Panc1 (cell line): ENCODE measurements at regions not wholly inside any gene's neighbourhood (a gene's known extent, or its start where the extent isn't known, plus 50 kb on each side); places are given as distances from the start of the nearest gene placed in this dataset.

Source experiments
- ATAC-seq: fragments of 200-7000 bp; cut with Tn5 transposase; 2 replicates; pipeline ENCODE4 v1.9.1; 2020; ENCODE audit warnings: mild to moderate bottlenecking, moderate library complexity
- BruUV-seq: library from RNA; stranded (reverse); fragments of 400-500 nt; replicated peaks from 2 replicates; lab custom pipeline; 2021; lab: Mats Ljungman, UMichigan
- CTCF ChIA-PET: fragments of 300-600 bp; sonication (Branson Sonifier 250); formaldehyde crosslinking; loops from one replicate; lab custom pipeline; 2022; ENCODE audit warnings: antibody characterized with exemption; lab: Charles Lee
- POLR2A ChIA-PET: fragments of 300-600 bp; sonication (Branson Sonifier 250); formaldehyde crosslinking; loops from one replicate; lab custom pipeline; 2022; ENCODE audit warnings: antibody characterized with exemption; lab: Charles Lee
- DNase-seq: peaks from one replicate; pipeline ENCODE4 v3.0.0-alpha.2; 2010; ENCODE audit warnings: low read depth, low spot score
- H3K27ac ChIP-seq: 2 replicates; pipeline ENCODE4 v1.5.1; 2011; ENCODE audit warnings: mild to moderate bottlenecking, low read length, inconsistent platforms
- H3K27me3 ChIP-seq: fragments of 200-500 bp; sonication (Bioruptor generic); 2 replicates; pipeline ENCODE4 v1.6.0; 2014; ENCODE audit warnings: low read length, inconsistent platforms; ENCODE audit not compliant: control insufficient read depth, insufficient read depth
- H3K36me3 ChIP-seq: fragments of 200-500 bp; sonication (Bioruptor generic); 2 replicates; pipeline ENCODE4 v1.5.1; 2014; ENCODE audit warnings: inconsistent platforms, mild to moderate bottlenecking, low read length, moderate library complexity; ENCODE audit not compliant: control insufficient read depth, insufficient read depth
- H3K4me1 ChIP-seq: 2 replicates; pipeline ENCODE4 v1.5.1; 2011; ENCODE audit warnings: inconsistent platforms, mild to moderate bottlenecking, low read length, moderate library complexity; ENCODE audit not compliant: control insufficient read depth, insufficient read depth
- H3K4me3 ChIP-seq, 2 experiments: 2 replicates each; pipeline ENCODE4 v1.5.1; 2011 to 2012; ENCODE audit warnings: low read depth in 2 of 2, low read length in 2 of 2, mild to moderate bottlenecking in 2 of 2, inconsistent platforms in 1 of 2, moderate library complexity in 1 of 2
- H3K9me3 ChIP-seq: fragments of 200-500 bp; sonication (Bioruptor generic); 2 replicates; pipeline ENCODE4 v1.5.1; 2014; ENCODE audit warnings: low read depth, mild to moderate bottlenecking, inconsistent platforms, low read length, moderate library complexity; ENCODE audit not compliant: control insufficient read depth, insufficient read depth
- POLR2AphosphoS5 ChIP-seq: IDR thresholded peaks from 2 replicates; pipeline ENCODE4 v1.6.1; 2012; ENCODE audit warnings: mild to moderate bottlenecking, low read depth, low read length, moderate library complexity
- SIN3A ChIP-seq: IDR thresholded peaks from 2 replicates; pipeline ENCODE4 v1.6.1; 2012; ENCODE audit warnings: low read depth, mild to moderate bottlenecking, low read length, moderate library complexity, borderline replicate concordance; ENCODE audit not compliant: insufficient read depth
- TCF7L2 ChIP-seq: IDR thresholded peaks from 2 replicates; pipeline ENCODE4 v1.6.1; 2011; ENCODE audit warnings: mild to moderate bottlenecking, low read depth, low read length, inconsistent platforms
- in situ Hi-C: cut with HindIII; loops from 2 replicates; pipeline ENCODE4 v1.10.0; 2016; ENCODE audit warnings: low sequenced_read_pairs, low pct_unique_long_range_greater_than_20kb
- intact Hi-C: fragments of 100-400 bp; cut with micrococcal nuclease; formaldehyde crosslinking; loops from one replicate; pipeline ENCODE4 v1.10.0; 2022; ENCODE audit not compliant: unreplicated experiment
- TF ChIP-seq, protein P1 (sequence below): fragments of 450-650 bp; IDR thresholded peaks from 2 replicates; pipeline ENCODE4 v1.5.1; 2017; ENCODE audit warnings: mild to moderate bottlenecking
- TF ChIP-seq, protein P2 (sequence below), 2 experiments: IDR thresholded peaks; 2 replicates each; pipeline ENCODE4 v1.6.1; 2011 to 2012; ENCODE audit warnings: low read depth in 2 of 2, control low read depth in 1 of 2, low read length in 1 of 2, mild to moderate bottlenecking in 1 of 2, moderate library complexity in 1 of 2; ENCODE audit not compliant: insufficient read depth in 1 of 2

- Histone ChIP-seq H3K4me1 (no peaks in the 10 kb centered on the region), H3K27me3 (no peaks in the 10 kb centered on the region), H3K27ac (no peak overlapping the region), H3K36me3 (no peaks in the 10 kb centered on the region), H3K9me3 (no peaks in the 10 kb centered on the region), H3K4me3 (no peak overlapping the region)
- CTCF ChIA-PET = no interaction called here
- BruUV-seq = no TSS peak
- TF ChIP-seq, protein P1, sequence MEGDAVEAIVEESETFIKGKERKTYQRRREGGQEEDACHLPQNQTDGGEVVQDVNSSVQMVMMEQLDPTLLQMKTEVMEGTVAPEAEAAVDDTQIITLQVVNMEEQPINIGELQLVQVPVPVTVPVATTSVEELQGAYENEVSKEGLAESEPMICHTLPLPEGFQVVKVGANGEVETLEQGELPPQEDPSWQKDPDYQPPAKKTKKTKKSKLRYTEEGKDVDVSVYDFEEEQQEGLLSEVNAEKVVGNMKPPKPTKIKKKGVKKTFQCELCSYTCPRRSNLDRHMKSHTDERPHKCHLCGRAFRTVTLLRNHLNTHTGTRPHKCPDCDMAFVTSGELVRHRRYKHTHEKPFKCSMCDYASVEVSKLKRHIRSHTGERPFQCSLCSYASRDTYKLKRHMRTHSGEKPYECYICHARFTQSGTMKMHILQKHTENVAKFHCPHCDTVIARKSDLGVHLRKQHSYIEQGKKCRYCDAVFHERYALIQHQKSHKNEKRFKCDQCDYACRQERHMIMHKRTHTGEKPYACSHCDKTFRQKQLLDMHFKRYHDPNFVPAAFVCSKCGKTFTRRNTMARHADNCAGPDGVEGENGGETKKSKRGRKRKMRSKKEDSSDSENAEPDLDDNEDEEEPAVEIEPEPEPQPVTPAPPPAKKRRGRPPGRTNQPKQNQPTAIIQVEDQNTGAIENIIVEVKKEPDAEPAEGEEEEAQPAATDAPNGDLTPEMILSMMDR = no peak
- TF ChIP-seq, protein P2, sequence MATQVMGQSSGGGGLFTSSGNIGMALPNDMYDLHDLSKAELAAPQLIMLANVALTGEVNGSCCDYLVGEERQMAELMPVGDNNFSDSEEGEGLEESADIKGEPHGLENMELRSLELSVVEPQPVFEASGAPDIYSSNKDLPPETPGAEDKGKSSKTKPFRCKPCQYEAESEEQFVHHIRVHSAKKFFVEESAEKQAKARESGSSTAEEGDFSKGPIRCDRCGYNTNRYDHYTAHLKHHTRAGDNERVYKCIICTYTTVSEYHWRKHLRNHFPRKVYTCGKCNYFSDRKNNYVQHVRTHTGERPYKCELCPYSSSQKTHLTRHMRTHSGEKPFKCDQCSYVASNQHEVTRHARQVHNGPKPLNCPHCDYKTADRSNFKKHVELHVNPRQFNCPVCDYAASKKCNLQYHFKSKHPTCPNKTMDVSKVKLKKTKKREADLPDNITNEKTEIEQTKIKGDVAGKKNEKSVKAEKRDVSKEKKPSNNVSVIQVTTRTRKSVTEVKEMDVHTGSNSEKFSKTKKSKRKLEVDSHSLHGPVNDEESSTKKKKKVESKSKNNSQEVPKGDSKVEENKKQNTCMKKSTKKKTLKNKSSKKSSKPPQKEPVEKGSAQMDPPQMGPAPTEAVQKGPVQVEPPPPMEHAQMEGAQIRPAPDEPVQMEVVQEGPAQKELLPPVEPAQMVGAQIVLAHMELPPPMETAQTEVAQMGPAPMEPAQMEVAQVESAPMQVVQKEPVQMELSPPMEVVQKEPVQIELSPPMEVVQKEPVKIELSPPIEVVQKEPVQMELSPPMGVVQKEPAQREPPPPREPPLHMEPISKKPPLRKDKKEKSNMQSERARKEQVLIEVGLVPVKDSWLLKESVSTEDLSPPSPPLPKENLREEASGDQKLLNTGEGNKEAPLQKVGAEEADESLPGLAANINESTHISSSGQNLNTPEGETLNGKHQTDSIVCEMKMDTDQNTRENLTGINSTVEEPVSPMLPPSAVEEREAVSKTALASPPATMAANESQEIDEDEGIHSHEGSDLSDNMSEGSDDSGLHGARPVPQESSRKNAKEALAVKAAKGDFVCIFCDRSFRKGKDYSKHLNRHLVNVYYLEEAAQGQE (IDR thresholded peaks at IDR 0.05; ENCODE audit: insufficient read depth in 1 of 2, low read depth in 2 of 2, low read length in 1 of 2) = no peak
- TF ChIP-seq POLR2AphosphoS5 (no peak), SIN3A (no peak)
- DNase-seq (no peak), ATAC-seq (no peak)
- intact Hi-C loops = no loop called here
- POLR2A ChIA-PET = no interaction called here
- in situ Hi-C loops = no loop called here
Observed at GRCh38 chr5:60228676-60229075, 335.1 kb upstream of the PDE4D start.

- intact Hi-C loops = no loop called here
- TF ChIP-seq POLR2AphosphoS5 (no peak), SIN3A (no peak), TCF7L2 (no peak)
- TF ChIP-seq, protein P2 (IDR thresholded peaks at IDR 0.05; ENCODE audit: insufficient read depth in 1 of 2, low read depth in 2 of 2, low read length in 1 of 2) = no peak
- TF ChIP-seq, protein P1 = no peak
- ChIA-PET POLR2A (no interaction called here), CTCF (no interaction called here)
- no peaks in the 10 kb centered on the region for H3K27me3 ChIP-seq
- H3K27ac ChIP-seq = no peak overlapping the region
- ATAC-seq = no peak
- H3K36me3 ChIP-seq = no peaks in the 10 kb centered on the region
- H3K4me1 ChIP-seq = no peaks in the 10 kb centered on the region
- no peak overlapping the region for H3K4me3 ChIP-seq
- H3K9me3 ChIP-seq = no peaks in the 10 kb centered on the region
- in situ Hi-C loops = no loop called here
- BruUV-seq = no TSS peak
- no peak for DNase-seq
Observed at GRCh38 chr5:60226128-60226527, 332.6 kb upstream of the PDE4D start.
